Spleen (tissue), 7 donors: ENCODE measurements at regions not wholly inside any gene's neighbourhood (a gene's known extent, or its start where the extent isn't known, plus 50 kb on each side); places are given as distances from the start of the nearest gene placed in this dataset.

Source experiments
- POLR2A ChIP-seq, 3 donors: fragments of 450-650 bp; IDR thresholded peaks; one replicate each; pipeline ENCODE4 v1.5.1; 2017; ENCODE audit warnings: antibody characterized with exemption in 3 of 3, mild to moderate bottlenecking in 1 of 3
- POLR2AphosphoS5 ChIP-seq, 3 donors: sonication (generic); formaldehyde crosslinking; IDR thresholded peaks; one replicate each; pipeline ENCODE4 v1.5.1; 2017; ENCODE audit warnings: antibody characterized with exemption in 3 of 3
- TF ChIP-seq, protein P1 (sequence below), 11 experiments: fragments of 200-600 bp in 7 of 11; fragments of 450-650 bp in 4 of 11; sonication (generic) in 4 of 11; IDR thresholded peaks in 8 of 11; conservative IDR thresholded peaks in 3 of 11; 1 replicate in 7 of 11; 2 replicates in 4 of 11; pipeline versions ENCODE4 v1.4.0 to v1.8.0; 2016 to 2021; ENCODE audit warnings: antibody characterized with exemption in 11 of 11, inconsistent platforms in 4 of 11, mild to moderate bottlenecking in 1 of 11
- donor health status: DM: no; HTN: no; CAD: no; lungs with moderate emphysema.
- donor health status: DM: no; HTN: no; CAD: no.
- donor health status: DM: no; HTN: no; CAD: no.

DNA sequence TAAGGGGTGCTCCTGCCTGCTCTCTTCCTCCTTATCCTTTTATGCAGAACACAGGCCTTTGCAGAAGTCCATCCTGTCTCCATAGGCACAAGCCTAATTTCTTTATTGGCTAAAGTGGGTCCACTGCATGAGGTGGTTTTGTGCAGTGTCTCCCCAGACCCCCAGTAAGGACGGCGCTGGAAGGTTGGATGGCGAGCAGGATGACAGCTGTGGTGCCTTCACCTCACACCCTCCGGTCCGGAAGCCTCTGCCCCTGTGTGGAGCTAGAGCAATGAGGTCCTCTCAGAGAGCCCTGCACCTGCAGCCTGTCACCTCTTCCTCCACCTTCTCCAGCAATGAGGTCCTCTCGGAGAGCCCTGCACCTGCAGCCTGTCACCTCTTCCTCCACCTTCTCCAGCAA, 393.7 kb upstream of the IRX1 start:
- TF ChIP-seq, protein P1, sequence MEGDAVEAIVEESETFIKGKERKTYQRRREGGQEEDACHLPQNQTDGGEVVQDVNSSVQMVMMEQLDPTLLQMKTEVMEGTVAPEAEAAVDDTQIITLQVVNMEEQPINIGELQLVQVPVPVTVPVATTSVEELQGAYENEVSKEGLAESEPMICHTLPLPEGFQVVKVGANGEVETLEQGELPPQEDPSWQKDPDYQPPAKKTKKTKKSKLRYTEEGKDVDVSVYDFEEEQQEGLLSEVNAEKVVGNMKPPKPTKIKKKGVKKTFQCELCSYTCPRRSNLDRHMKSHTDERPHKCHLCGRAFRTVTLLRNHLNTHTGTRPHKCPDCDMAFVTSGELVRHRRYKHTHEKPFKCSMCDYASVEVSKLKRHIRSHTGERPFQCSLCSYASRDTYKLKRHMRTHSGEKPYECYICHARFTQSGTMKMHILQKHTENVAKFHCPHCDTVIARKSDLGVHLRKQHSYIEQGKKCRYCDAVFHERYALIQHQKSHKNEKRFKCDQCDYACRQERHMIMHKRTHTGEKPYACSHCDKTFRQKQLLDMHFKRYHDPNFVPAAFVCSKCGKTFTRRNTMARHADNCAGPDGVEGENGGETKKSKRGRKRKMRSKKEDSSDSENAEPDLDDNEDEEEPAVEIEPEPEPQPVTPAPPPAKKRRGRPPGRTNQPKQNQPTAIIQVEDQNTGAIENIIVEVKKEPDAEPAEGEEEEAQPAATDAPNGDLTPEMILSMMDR (IDR thresholded peaks at IDR 0.05 in 8 of 11, conservative IDR thresholded peaks at IDR 0.05 in 3 of 11) = no peak
- TF ChIP-seq POLR2A (IDR thresholded peaks at IDR 0.05) (no peak), POLR2AphosphoS5 (IDR thresholded peaks at IDR 0.05) (no peak)
